Hematopoietic multipotent progenitor cell (in vitro differentiated cells): ENCODE measurements at regions not wholly inside any gene's neighbourhood (a gene's known extent, or its start where the extent isn't known, plus 50 kb on each side); places are given as distances from the start of the nearest gene placed in this dataset.

ENCODE experiments used
- DNase-seq, 3 donors: peaks; one replicate each; pipeline ENCODE4 v3.0.0-alpha.2; 2011 to 2015; ENCODE audit warnings: low read depth in 2 of 3, low spot score in 2 of 3

DNA sequence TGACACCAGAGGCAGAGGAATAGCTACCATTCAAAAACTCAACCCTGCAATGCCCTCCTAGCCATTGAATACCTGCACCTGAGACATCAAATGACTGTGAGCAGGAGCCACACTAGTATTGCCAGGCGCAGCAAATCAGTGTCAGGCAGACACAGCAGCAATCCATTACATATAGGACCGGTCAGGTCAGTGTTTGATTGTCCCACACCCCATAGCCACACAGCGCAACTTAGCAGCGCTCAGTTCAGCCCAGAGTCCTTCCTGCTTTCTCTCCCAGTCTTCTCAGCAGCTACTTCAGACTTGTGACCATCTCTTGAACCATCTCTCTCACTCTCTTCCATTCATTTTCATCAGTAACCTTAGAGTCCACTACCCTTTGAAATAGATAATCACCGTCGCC is 181.6 kb upstream of the GPR12 start:
- DNase-seq: no peak

DNA sequence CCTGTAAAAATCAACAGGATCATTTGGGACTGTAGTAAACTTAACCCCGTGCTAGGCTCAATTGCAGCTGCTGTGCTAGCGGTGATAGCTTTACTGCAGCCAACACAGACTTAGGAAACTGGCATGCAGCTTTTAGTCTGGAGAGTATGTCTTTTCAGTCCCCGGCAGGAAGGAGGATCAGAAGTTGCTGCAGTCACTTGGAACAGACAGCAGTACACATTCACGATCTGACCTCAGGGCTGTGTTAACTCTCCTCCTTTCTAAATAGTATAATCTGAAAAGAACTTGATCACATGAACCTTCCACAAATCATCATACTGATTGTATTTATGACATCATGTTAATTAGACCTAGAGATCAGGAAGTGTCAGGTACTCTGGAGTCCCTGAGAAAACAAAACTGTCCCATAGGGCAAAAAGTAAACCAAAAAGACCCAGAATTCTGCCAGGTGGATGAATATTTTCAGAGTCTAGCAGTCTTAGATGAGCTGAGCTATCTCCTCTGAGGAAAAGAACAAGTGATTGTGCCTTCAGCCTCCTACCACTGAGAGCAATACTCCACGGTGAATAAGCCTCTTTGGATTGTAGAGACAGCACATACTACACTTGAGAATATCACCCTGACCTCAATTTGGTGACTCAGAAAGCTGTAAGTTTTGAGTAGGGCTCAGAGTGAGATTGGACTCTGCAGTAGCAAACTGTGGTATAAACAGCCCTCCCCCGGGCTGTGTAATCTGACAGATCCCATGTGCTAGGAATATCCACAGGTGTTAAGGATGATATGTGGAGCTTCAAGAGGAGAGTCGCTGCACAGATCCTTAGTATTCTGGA is 181.0 kb upstream of the GPR12 start:
- DNase-seq: no peak

DNA sequence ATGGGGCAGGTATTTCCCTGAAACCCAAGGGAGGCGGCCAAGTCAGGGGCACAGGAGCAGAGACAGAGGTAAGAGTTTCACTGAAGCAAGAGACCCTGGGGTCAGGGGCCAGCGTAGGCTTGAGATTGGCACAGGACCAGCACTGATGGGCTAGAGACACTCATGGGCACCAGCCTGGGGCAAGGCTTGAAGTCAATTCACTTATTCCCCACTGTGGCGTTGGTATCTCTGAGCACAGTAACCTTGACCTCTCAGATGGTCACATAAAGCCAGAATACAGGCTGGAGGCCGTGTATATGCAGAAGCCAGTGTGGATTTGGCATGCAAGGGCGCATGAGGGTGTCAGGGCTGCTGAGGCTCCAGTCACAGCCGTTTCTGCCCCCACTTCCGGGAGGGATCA is 173.5 kb upstream of the GPR12 start:
- DNase-seq: no peak

DNA sequence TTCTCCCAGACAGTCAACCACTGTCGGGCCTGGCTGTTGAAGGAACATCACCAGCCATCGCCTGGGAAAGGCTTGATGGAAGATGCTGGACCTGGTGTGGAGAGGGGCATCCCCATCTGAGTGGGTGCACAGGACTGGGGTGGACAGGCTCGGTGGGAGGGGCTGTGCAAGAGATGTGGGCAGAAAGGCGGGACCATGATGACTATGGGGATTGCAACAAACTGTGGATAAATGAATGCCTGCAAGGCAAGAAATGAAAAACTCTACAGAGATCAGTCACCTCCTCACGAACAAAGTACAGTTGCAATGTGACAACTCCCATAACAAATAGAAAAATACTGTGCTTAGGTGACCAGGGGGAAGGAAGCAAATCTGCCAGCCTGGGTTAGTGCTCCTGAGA is 171.9 kb upstream of the GPR12 start:
- DNase-seq: no peak

DNA sequence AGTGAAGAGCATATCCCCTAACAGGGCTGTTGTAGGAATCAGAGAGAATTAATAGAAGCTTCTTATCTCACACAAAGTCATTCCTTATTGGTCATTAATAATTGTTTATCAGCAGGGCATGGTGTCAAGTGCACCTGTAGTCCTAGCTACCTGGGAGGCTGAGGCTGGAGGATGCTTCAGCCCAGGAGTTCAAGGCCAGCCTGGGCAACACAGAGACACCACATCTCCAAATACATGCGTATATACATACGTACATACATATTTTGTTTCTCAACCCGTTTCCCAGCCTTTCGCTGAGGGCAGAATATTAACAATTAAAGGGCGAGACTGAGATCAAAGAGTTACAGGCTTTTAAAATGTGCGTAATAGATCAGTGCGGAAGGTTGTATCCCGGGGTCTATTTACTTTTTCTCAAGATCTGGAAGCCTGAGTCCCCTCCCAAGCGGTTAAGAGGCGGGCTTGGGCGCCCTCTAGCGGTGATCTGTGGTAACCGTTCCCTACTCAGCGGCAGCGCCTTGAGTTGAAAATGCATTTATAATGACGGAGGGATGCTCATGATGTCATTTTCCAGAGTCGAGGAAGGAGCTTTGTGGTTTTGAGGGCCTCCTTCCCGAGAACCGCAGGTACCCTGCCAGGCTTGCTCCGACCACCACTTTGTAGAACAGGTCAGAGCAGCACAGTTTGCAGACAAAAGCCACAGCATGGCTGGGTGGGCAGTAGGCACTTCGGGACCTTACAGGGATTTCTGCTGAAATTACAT is 169.6 kb upstream of the GPR12 start:
- DNase-seq: peak; percentile 41 to 78 (median 57)

DNA sequence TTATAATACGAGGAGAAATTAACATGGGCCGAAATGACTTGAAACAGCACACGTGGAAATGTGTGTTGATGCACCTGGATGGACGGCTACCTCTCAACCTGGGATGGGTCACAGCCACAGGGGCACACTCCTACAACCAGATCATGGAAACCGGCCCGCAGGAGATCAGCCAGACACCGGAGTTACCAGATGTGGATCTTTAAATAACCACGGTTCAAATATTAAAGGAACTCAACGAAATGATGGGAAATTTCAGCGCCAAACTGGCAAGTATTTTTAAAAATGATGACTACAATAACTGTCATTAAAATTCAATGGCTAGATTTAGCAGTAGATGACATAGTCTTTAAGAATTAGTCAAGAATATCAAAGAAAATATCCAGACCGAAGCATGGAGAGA is 166.9 kb upstream of the GPR12 start:
- no peak for DNase-seq

DNA sequence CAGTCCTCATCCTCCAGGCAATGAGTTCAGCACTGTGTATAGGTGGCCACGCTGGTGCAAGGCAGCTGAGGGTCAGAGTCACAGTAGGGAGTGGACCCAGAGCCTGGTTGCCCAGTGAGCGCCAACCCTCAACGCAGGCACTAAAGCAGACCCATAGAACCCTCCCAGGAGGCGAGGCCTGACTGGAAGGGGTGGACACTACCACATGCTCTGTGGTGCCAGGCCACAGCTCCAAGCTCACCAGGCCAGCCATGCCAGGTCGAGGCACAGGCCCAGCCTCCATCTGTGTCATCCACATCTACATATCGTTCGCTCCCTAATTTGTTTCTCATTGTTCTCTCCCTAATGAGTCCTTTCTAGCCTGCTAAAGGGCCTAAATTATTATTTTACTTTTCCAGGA is 165.8 kb upstream of the GPR12 start:
- DNase-seq: no peak

DNA sequence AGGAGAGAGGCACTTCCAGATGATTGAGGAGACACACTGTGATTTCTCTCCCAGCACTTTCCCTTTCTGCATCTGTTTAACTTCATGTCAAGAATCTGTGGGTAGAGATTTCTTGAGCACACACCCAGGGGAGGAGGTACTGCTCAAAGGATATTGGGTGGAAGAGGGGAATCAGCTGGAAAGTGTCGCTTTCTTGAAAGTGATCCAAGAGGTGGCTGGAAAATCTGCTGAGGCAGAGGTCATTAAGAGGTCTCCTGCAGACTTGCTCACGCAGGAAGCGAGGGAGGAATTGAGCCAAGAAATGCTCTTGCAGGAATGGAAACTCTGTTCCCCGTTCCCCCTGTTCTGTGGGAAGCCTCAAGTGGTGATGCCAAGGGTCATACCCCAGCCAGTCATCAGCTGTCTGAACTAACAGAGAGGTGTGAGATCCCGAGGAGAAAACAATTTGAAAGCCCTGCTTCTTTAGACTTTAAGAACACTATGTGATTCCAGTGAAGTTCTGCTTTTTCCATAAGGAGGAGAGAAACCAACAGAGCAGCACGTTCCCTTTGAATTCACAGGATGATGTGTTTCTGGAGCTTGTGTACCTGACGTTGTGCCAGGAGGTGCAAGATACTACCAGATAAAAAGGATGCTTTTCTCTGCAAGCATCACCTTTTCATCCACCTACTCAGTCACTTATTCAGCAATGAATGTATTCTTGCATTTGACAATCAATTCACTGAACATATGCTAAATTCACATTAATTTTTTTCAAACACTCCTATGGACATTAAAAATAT is 163.4 kb upstream of the GPR12 start:
- no peak for DNase-seq

DNA sequence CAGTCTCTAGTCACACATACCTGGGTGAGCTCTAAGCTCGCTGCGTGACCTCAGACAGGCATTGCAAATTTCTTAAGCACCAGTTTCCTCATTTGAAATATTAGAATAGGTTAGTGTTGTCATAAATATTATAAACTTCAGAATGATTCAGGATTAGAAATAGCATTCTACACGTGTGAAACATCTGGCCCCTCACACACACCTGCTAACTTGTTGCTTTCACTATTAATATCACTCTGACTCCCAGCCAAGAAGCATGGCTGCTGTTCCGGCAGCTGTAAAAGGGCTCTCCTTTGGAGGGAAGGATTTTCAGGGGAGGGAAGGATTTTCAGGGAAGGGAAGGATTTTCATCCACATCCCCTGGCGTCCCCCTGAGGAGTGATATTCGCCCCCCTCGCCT is 161.3 kb upstream of the GPR12 start:
- no peak for DNase-seq

DNA sequence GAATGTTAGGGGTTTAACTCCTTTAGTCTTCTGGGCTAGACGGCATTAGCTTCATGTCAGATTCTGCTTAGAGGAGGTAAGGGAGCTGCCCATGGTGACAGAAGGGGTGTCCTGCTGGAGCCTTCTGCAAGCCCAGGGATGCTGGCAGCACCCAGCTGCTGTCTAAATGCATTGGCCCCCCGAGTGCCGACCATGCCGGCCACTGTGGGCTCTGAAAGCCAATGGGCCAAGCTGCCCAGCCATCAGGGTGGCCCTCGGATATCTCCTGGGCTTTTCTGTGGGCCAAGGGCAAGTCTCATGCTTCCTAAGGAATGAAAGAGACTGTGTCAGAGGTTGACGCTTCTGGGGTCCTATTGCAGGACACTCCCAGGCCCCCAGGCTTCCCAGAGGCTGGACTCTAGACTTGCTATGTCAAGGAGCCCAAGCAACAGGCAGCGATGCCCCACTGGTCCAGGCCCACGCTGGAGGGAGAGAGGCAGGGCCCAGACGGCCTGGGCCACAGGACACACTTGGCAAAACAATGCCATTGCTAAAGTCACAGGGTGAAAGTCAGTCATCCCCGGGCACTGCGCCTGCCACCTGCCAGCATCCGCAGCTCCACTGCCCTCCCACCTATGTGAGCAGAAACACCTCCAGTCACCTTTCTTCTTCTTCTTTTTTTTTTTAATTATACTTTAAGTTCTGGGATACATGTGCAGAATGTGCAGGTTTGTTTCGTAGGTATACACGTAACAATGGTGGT is 160.2 kb upstream of the GPR12 start:
- DNase-seq: no peak

DNA sequence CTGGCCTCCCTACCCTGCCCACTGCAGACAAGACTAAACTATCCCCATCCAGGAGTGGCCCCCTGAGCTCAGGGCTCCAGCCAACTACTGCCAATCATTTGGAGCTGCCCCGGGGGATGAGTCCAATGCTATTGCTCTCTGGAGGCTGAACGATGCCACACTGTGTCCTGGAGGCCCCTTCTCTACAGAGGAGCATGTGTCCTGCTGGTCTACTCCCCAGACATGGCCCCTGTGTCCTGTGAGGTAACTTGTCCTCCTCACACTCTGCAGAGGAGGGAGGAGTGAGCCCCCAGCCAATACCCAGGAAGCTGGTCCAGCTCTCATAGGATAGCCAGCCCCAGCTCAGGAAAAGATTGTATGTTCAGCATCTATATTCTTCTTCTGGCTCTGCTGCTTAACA is 159.1 kb upstream of the GPR12 start:
- no peak for DNase-seq

DNA sequence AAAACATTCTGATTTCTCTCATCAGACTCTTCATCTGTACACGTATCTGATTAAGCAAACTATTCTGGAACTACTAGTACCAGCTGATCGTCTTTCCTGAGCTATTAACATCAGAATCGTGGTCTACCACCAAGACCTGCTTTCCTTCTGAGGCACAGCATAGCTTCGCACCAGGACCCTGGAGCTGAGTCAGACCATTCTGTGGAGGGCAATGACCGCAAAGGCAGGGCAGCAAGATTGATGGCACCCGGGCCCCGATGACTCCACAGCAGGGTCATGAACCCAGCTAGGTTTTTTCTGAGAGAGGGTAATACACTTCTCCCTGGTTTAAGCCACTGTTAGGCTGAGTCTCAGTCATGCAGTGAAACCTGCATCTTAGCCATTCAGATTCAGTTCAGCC is 158.7 kb upstream of the GPR12 start:
- DNase-seq: no peak

DNA sequence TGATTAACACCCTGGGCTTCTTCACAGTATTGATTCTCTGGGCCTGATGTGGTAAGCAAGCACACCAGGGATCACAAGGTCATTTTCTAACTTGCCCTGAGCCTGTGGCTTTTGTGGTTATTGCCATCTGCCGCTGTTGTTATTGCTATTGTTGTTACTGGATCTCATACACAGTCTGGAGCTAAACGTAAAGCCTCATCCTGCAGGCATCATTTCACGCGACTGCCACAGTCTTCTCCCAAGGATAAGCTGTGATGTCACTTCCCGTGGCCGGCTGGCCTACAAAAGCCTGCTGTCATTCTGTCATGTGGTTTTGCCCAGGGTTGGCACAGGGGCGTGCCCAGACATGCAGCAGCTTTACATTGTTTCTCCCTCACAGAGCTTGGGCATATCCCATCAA is 154.0 kb upstream of the GPR12 start:
- DNase-seq: peak in 2 of 3 donors; percentile 42 to 52

DNA sequence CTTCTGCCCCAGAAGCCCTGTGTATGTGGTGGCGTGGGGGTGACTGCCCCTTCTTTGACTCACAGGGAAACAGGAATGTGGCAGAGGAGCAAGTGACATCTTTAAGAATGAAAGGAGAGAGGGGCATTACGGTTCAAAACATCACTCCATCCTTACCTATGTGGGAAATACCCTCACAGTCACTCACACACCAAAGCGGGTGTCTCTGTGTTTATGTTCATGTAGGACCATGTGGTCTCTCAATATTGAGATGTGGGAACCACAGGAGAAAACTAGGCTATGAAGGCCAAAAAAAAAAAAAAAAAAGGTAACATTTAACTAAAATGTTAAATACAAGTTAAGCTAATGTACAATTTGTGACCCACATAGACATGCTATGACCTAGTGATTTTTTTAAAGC is 153.6 kb upstream of the GPR12 start:
- DNase-seq: no peak

DNA sequence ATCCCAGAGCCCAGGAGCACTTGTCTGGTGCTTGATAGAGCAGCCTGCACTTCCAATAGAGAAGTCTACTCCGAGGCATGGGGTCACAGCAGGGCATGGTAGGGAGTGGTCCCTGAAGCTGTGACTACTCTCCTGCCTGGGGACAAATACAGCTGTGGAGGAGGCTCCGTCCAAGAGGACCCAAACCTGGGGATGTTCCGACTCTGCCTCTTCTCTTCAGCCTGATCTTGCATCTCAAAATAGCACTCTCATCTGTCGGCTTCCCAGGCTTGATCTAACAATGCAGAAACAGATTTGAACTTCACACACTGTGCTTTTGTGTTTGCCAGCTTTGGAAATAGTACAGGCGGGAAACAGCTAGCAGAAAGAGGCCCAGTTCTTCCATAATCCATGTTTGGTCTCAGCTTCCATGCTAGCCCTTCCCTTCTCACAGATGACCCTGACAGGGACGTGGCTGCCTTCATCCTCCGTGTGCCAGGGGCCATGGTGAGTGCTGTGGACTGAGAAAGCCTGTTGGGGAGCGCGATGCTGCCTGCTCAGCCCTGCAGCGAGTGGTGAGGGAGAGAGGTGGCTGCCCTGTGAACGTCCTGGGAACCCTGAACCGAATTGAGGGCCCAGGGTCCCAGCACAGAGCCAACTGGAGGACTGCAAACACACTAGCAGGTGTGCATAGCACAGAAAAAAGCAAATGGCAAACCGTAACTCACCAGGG is 150.3 kb upstream of the GPR12 start:
- no peak for DNase-seq

DNA sequence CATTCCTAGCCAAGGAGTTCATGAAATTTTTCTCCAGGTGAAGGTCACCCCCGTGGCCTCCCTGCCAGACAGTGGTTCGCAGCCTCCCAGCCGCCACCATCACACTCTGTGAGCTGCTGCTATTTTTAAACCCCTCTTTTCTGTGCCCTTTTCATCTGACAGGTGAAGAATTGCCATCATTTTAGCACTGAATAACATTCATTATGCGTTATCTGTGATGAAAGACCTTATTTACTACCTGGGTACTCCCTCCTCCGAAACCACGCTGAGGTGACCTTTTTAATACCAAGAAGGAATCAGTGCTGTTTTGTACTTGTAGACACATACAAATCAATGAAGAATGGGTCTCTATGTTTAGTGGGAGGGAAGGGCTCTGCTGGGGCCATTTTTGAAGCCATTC is 148.9 kb upstream of the GPR12 start:
- DNase-seq: no peak

DNA sequence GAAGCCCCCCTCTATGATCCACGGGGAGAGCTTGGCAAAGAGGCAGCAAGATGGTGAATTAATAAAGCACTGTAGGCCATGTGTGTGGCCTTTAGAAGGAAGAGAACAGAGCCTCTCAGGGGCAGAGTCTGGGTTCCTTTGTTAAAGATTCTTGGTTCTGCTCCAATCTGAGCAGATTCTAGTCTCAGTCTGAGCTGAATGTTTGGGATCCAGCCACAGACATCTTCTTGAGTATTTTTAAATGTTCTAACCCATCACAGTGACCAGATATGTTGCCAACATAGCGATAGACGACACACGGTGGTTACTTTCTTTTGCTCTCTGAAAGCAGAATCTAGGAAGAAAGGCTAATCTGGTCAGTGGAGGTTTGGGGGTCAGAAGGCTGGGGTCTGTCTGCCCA is 147.5 kb upstream of the GPR12 start:
- DNase-seq: no peak

DNA sequence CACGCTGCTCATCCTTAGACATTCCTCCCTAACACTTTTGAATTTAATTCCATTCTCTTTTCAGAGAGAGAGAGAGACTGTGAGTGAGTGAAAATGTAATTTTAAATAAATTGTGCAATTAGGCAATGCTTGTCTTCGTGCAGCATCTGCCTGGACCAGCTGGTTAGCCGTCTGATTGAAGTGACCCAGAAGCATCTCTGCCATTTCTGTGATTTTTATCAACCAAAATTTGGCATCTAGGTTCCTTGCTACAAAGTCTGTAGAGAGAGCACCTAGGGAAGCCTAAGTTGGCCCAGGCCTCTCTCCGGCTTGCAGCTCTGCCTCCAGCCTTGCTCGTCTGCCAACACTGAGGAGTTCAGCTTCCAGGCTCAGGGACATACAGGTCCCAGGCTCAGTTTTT is 138.6 kb upstream of the GPR12 start:
- DNase-seq: no peak

DNA sequence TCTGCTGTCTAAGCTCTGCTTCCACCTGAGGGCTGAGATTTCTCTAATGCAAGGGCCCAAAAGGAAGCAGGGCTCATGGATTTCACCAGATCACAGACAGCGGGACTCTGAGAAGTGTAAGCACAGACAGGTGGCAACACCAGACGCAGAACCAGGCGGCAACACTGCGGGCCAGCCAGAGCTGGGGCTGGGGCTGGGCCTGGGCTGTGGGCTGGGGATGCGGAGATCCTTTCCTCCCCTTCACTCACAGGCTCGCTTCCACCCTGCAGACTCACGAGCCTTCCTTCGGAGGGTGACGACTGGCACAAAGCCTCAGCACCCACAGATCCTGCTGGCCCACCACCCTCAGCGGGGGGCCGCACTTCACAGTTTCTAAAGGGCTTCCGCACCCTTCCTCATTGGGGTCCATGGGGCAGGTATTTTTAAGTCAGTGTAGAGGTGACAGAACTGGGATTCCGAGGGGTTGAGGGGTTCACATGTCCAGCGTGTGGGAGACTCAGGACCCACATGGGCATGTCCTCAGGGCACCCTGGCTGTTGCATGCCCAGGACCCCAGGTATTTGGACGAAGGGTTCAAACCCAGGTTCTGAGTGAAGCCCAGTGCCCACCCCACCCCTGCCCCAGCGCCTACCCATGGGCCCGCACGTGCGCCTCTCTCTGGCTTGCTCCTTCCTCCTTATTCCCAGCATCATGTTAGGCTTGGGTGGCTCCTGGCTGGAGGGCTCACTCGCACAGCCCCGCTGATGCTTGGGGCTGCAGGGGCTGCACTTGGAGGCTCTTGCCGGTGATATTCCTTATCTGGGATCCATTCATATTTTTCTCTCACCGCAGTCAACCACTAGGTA is 137.3 kb upstream of the GPR12 start:
- DNase-seq: no peak
